ENCODE measurements at regions not wholly inside any gene's neighbourhood (a gene's known extent, or its start where the extent isn't known, plus 50 kb on each side); places are given as distances from the start of the nearest gene placed in this dataset.
A peak's percentile ranks its signal among the peaks of the same experiment; 100 is the strongest.

DNA sequence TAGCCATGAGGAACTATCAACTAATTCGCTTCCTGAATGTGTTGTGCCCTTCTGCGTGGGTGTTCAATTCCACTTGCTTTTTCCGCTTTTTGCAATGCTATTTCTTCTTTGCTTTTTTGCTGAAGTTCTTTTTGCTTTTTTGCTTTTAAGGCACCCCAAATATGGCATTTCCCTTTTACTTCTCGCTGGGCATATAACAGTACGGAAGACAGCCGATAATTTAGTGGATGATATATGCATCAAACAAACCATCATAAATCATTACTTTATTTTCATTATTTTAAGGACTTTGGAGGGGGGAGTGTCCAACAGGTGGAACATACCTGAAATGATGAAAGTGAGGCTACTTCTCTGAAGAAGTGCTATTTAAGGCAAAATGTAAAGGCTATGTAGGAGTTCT is 277.0 kb upstream of the MTPN start:
- DNase-seq (ENCODE audit: low spot score): no peak

GRCh38 chr7:136251826-136252225 is 274.7 kb upstream of the MTPN start:
- peak; percentile 37 for DNase-seq (ENCODE audit: low spot score)

- no peak for DNase-seq (ENCODE audit: low spot score)
Measured at GRCh38 chr7:136247211-136247610, 270.1 kb upstream of the MTPN start.

DNA sequence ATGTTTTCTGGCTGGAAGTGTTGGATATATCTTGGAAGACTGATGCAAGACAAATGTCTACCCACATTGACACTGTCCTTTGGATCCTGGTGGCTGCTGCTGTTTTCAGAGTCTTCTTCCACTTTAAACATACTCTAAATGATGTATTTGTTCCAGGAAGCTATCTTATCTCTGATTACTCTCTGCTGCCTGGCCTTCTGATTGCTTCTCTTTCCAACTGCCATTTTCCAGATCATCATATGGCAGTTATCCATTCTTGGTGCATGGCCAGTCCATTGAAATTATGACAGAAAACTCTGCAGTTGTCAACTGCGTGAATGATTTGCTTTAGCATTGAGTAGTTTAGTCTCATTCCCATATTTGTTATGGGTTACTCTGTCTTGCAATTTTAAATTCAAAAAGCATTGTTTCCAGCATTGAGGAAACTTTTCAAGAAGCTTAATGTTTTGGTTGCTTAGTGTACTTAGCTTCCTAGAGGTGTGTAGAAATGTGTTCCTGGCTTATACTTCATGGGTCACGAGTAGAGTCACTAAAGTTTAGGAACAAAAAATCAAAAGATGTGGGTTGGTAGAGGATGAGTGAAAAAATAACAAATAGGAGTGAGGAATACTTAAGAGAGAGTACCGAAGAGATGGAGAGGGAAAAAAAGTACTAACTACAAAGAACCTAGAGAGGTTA is 268.3 kb upstream of the MTPN start:
- no peak for DNase-seq (ENCODE audit: low spot score)

DNA sequence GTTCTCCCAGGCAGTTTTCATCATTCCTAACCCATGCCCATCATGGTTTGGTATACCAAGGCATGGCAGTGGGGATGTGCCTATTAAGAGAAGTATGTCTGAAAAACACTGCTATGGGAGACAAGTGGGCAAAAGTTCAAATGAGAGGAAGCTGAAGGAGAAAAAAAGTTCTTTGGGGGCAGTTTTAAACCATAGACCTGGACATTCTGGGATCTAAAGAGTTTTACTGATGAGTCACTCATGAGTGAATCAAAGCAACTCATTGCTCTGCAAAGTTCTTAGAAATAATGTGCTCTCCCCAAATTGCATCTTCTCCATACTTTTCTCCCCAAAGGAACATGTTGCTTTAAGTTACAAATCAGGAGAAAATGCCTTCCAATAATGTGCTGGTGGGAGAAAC is 256.9 kb upstream of the MTPN start:
- no peak for DNase-seq (ENCODE audit: low spot score)

DNA sequence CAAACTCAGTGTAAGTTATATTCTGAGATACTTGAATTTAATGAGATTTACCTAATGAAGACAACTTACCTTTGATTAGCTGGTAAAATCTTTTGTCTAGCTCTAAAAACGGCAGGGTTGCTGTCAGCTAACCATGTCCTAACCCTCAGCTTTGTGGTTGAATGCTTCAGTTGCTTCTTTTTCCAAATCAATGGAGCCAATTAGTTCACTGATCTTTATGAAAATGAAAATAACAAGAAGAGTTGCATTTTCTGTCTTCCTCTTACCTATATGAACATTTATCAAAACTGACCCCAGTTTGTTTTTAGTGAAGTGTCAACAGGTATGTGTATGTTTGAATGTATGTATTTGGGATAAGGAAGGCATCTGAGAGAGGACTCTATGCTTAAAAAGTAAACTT is 253.1 kb upstream of the MTPN start:
- DNase-seq (ENCODE audit: low spot score): no peak

DNA sequence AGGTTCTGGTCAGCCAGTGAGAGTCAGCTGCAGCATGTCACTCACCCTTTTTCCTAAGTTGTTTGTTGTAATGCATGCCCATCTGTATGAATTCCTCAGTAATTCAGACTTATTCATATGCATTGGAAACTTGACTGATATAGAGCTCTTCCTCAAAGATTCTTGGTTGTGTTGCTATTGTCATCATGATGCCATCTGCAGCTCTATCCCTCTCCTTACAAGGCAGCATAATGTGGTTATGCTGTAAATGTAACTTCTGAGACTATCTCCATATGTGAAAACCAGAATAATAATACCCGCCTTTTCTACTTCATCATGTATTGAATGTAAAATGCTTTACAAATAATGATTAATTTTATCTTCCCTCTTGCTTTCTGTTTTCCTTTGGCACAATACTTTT is 252.6 kb upstream of the MTPN start:
- no peak for DNase-seq (ENCODE audit: low spot score)

GRCh38 chr7:136228171-136228570 is 251.0 kb upstream of the MTPN start:
- no peak for DNase-seq (ENCODE audit: low spot score)

DNA sequence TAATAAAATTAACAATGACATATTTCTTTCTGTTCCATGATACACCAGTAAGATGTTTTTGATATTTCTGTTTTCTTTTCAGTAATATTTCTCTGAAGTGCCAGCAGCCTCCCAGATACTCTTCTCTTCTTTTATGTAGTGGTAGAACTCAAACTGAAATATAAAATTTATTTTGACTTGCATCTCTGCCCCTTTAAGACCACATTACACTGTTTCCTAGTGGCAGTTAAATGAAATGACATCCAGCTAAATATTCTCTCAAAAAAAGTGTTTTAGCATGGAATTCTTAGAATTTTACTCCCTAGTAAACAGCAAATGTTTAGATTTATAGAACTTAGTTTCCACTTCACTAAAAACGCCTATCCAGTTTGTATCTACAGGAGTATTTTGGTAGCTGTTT is 237.2 kb upstream of the MTPN start:
- no peak for DNase-seq (ENCODE audit: low spot score)

- no peak for DNase-seq (ENCODE audit: low spot score)
Measured at GRCh38 chr7:136213012-136213411, 235.9 kb upstream of the MTPN start.

DNA sequence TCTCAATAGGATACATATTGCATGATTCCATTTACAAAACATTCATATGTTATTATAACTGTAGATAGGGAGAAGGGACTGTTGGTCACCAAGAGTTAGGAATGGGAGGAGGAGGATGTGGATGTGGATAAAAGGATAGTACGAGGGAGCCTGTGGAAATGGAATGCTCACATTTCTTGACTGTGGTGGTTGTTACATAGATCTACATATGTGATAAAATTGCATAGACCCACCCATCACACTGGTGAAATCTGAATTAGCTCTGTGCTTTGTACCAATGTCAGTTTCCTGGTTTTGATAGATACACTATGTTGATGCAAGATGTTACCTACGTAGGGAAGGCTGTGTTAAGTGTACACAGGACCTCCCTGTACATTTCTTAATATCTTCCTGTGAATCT is 233.5 kb upstream of the MTPN start:
- no peak for DNase-seq (ENCODE audit: low spot score)

- DNase-seq (ENCODE audit: low spot score): no peak
Measured at GRCh38 chr7:136210079-136210478, 232.9 kb upstream of the MTPN start.

DNA sequence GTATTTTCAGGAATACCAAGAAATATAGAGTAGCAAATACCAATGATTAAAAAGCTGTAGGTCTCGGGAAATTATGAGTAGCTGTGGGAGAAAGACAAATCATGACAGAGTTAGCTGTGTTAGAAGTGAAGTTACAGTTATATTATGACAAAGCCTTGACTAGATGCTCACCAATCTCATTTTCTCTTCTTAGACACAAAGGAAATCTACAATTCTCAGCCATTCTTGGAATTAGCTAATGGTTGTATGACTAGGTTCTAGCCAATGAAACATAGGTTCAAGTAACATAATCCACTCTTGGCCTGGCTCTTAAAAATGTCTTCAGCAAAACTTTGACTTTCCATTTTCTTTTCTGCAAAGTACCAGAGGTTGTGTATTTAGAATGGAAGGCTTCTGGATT is 228.8 kb upstream of the MTPN start:
- DNase-seq (ENCODE audit: low spot score): no peak

- no peak for DNase-seq (ENCODE audit: low spot score)
Measured at GRCh38 chr7:136198168-136198567, 221.0 kb upstream of the MTPN start.

- DNase-seq (ENCODE audit: low spot score): no peak
Measured at GRCh38 chr7:136194878-136195277, 217.7 kb upstream of the MTPN start.

DNA sequence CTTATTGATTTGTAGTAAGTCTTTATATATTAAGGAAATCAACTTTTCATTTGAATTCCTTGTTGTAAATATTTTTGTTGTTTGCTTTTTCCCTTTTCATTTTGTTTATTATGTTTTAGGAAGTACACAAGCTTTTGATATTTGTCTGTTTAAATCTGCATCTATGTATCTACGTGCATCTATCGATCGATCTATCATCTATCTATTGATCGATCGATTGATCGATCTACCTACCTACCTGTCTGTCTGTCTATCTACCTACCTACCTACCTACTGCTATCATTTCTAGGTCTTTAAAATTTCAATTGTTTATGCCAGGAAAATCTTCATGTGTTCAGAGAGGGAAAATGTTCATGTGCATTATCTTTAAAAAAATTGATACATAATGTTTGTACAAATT is 216.8 kb upstream of the MTPN start:
- no peak for DNase-seq (ENCODE audit: low spot score)

DNA sequence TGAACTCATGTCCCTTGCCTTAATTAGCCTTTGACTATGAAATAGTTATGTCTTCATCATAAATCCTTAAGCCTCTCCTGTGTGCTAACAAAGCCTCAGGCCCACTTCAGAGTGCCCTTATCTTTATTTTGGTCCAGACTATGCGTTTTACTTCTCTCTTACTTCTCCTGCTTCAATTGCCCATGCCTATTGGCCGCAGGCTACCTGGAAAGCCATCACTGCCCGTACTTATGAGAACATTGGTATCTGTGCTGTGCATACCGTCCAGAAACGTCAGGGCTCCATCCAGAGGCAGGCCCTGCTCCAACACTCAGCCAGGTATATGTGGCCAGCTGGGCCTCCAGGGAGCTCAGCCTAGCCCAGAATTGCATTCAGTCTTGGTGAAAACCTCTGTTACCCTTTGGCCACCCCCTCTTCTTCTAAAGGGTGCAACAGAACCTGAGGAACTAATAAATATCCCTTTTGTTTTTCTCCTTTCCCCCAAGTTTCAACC is 212.4 kb upstream of the MTPN start:
- no peak for DNase-seq (ENCODE audit: low spot score)

DNA sequence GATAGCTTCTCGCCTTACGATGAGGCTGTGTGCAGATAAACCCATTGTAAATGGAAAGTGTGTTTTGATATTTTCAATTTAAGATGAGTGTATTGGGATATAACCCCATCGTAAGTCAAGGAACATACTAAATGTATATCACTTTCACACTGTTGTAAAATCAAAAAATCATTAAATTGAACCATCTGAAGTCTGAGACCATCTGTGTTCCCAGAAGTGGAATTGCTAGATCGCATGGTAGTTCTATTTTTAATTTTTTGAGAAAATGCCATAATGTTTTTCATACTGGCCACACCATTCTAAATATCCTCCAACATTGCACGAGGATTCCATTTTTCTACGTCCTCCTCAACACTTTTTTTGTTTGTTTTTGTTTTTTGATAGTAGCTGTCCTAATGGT is 209.1 kb upstream of the MTPN start:
- no peak for DNase-seq (ENCODE audit: low spot score)

DNA sequence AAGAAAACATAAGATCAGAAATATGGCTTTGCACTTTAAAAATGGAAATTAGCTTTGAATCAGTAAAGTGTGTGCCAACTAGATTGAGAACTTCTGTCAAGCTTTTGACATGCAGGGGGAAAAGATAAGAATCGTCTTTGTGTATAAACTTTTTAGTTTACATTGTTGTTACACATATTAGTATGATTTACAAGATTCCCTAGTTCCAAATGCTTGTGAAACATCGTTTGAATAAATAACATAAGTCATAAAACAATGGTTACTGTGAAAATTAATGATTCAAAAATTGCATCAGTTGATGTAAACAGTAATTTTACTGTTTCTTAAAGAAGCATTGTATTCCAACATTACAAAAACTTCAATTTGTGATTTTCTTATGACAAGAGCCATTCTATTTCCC is 207.6 kb upstream of the MTPN start:
- DNase-seq (ENCODE audit: low spot score): no peak

DNA sequence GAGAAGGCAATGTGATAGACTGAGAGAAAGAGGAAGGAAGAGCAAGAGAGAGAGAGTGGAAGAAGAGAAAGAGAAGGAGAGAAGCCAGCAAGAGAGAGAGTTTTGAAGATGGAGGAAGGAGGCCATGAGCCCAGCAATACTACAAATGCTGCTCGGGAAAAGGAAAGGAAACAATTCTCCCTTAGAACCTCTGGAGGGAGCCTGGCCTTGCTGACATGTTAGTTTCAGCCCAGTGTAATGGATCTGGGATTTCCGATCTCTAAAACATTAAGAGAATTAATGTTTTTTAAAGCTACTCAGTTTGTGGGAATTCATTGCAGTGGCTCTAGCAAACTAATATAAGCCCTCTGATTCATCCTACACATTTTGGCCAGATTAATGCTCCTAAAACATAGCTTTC is 206.8 kb upstream of the MTPN start:
- no peak for DNase-seq (ENCODE audit: low spot score)

GRCh38 chr7:136180984-136181383 is 203.8 kb upstream of the MTPN start:
- no peak for DNase-seq (ENCODE audit: low spot score)

- DNase-seq (ENCODE audit: low spot score): no peak
Measured at GRCh38 chr7:136179851-136180721, 202.9 kb upstream of the MTPN start.

- DNase-seq (ENCODE audit: low spot score): no peak
Measured at GRCh38 chr7:136179154-136179553, 202.0 kb upstream of the MTPN start.
